HEK293 (cell line): ENCODE measurements at regions not wholly inside any gene's neighbourhood (a gene's known extent, or its start where the extent isn't known, plus 50 kb on each side); places are given as distances from the start of the nearest gene placed in this dataset.

ENCODE experiments used
- CTCF ChIA-PET: fragments of 350-600 bp; formaldehyde crosslinking; extraction: SDS; loops from one replicate; lab custom pipeline; 2021; ENCODE audit warnings: antibody characterized with exemption; lab: Yijun Ruan, JAX
- POLR2A ChIA-PET: fragments of 300-600 bp; formaldehyde crosslinking; extraction: SDS; loops from one replicate; lab custom pipeline; 2020; ENCODE audit warnings: antibody characterized with exemption, inconsistent platforms; lab: Yijun Ruan, JAX
- H3K27ac ChIP-seq: fragments of 200-500 bp; sonication (Bioruptor generic); 2 replicates; pipeline ENCODE4 v1.5.1; 2014; ENCODE audit warnings: low read depth, low read length, control low read depth, inconsistent platforms; ENCODE audit errors: extremely low read depth
- H3K36me3 ChIP-seq, 2 experiments: fragments of 200-500 bp in 1 of 2; sonication (Bioruptor generic) in 1 of 2; 1 replicate in 1 of 2; 2 replicates in 1 of 2; pipeline ENCODE4 v1.5.1; 2014 to 2017; ENCODE audit warnings: inconsistent platforms in 2 of 2, low read length in 2 of 2; ENCODE audit not compliant: control insufficient read depth in 2 of 2, insufficient read depth in 1 of 2
- H3K4me1 ChIP-seq: fragments of 200-500 bp; sonication (Bioruptor generic); 2 replicates; pipeline ENCODE4 v1.5.1; 2014; ENCODE audit warnings: mild to moderate bottlenecking, low read length, inconsistent platforms; ENCODE audit not compliant: control insufficient read depth, insufficient read depth
- H3K4me3 ChIP-seq: 2 replicates; pipeline ENCODE4 v1.5.1; 2011; ENCODE audit warnings: low read depth, mild to moderate bottlenecking, control low read depth, low read length, moderate library complexity
- H3K9me3 ChIP-seq: fragments of 200-500 bp; sonication (Bioruptor generic); 2 replicates; pipeline ENCODE4 v1.5.1; 2014; ENCODE audit warnings: low read depth, low read length, inconsistent platforms; ENCODE audit not compliant: control insufficient read depth, insufficient read depth
- BCL11B ChIP-seq: fragments of 450-650 bp; formaldehyde crosslinking; IDR thresholded peaks from 2 replicates; pipeline ENCODE4 v1.5.1; 2016; ENCODE audit warnings: low read depth, missing biosample characterization, missing genetic modification characterization
- KLF7 ChIP-seq: fragments of 450-650 bp; formaldehyde crosslinking; IDR thresholded peaks from 2 replicates; pipeline ENCODE4 v1.5.1; 2016; ENCODE audit warnings: missing biosample characterization, missing genetic modification characterization, borderline replicate concordance
- MYNN ChIP-seq: fragments of 450-650 bp; formaldehyde crosslinking; IDR thresholded peaks from 2 replicates; pipeline ENCODE4 v1.5.1; 2016; ENCODE audit warnings: missing biosample characterization, missing genetic modification characterization, borderline replicate concordance
- REPIN1 ChIP-seq: fragments of 450-650 bp; formaldehyde crosslinking; IDR thresholded peaks from 2 replicates; pipeline ENCODE4 v1.5.1; 2017; ENCODE audit warnings: missing biosample characterization, missing genetic modification characterization, low read depth
- ZBTB20 ChIP-seq: fragments of 450-650 bp; formaldehyde crosslinking; IDR thresholded peaks from 2 replicates; pipeline ENCODE4 v1.5.1; 2016; ENCODE audit warnings: missing biosample characterization, missing genetic modification characterization
- ZFP69B ChIP-seq: fragments of 450-650 bp; formaldehyde crosslinking; IDR thresholded peaks from 2 replicates; pipeline ENCODE4 v1.5.1; 2016; ENCODE audit warnings: missing biosample characterization, missing genetic modification characterization
- ZIC2 ChIP-seq: fragments of 450-650 bp; formaldehyde crosslinking; IDR thresholded peaks from 2 replicates; pipeline ENCODE4 v1.5.1; 2016; ENCODE audit warnings: missing biosample characterization, missing genetic modification characterization
- ZNF112 ChIP-seq: fragments of 450-650 bp; formaldehyde crosslinking; IDR thresholded peaks from 2 replicates; pipeline ENCODE4 v1.5.0; 2017; ENCODE audit warnings: missing biosample characterization, missing genetic modification characterization
- ZNF24 ChIP-seq: fragments of 450-650 bp; formaldehyde crosslinking; IDR thresholded peaks from 2 replicates; pipeline ENCODE4 v1.5.1; 2016; ENCODE audit warnings: missing biosample characterization, missing genetic modification characterization
- ZNF311 ChIP-seq: fragments of 450-650 bp; formaldehyde crosslinking; IDR thresholded peaks from 2 replicates; pipeline ENCODE4 v1.5.1; 2017; ENCODE audit warnings: missing biosample characterization, missing genetic modification characterization, borderline replicate concordance
- ZNF341 ChIP-seq: fragments of 450-650 bp; formaldehyde crosslinking; IDR thresholded peaks from 2 replicates; pipeline ENCODE4; 2016; ENCODE audit warnings: low read depth, missing biosample characterization, missing genetic modification characterization
- ZNF391 ChIP-seq: fragments of 450-650 bp; formaldehyde crosslinking; IDR thresholded peaks from 2 replicates; pipeline ENCODE4 v1.5.1; 2016; ENCODE audit warnings: low read depth, missing biosample characterization, missing genetic modification characterization, borderline replicate concordance
- ZNF433 ChIP-seq: fragments of 450-650 bp; formaldehyde crosslinking; IDR thresholded peaks from 2 replicates; pipeline ENCODE4 v1.5.1; 2016; ENCODE audit warnings: missing biosample characterization, missing genetic modification characterization, low read depth
- ZNF548 ChIP-seq: fragments of 450-650 bp; formaldehyde crosslinking; IDR thresholded peaks from 2 replicates; pipeline ENCODE4 v1.5.1; 2016; ENCODE audit warnings: missing biosample characterization, missing genetic modification characterization
- ZNF558 ChIP-seq: fragments of 450-650 bp; formaldehyde crosslinking; IDR thresholded peaks from 2 replicates; pipeline ENCODE4 v1.5.1; 2016; ENCODE audit warnings: missing biosample characterization, missing genetic modification characterization
- ZNF621 ChIP-seq: fragments of 450-650 bp; formaldehyde crosslinking; IDR thresholded peaks from 2 replicates; pipeline ENCODE4 v1.5.1; 2017; ENCODE audit warnings: missing biosample characterization, missing genetic modification characterization
- ZNF768 ChIP-seq: fragments of 450-650 bp; formaldehyde crosslinking; IDR thresholded peaks from 2 replicates; pipeline ENCODE4 v1.5.1; 2018; ENCODE audit warnings: missing biosample characterization, mild to moderate bottlenecking, missing genetic modification characterization
- ZNF843 ChIP-seq: fragments of 450-650 bp; formaldehyde crosslinking; IDR thresholded peaks from 2 replicates; pipeline ENCODE4 v1.5.1; 2016; ENCODE audit warnings: missing biosample characterization, missing genetic modification characterization
- TF ChIP-seq, protein P1 (sequence below): fragments of 450-650 bp; formaldehyde crosslinking; IDR thresholded peaks from 2 replicates; pipeline ENCODE4 v1.5.1; 2016; ENCODE audit warnings: missing biosample characterization, missing genetic modification characterization
- TF ChIP-seq, protein P2 (sequence below): fragments of 450-650 bp; formaldehyde crosslinking; IDR thresholded peaks from 2 replicates; pipeline ENCODE4 v1.5.1; 2016; ENCODE audit warnings: missing biosample characterization, missing genetic modification characterization
- TF ChIP-seq, protein P3 (sequence below): fragments of 450-650 bp; formaldehyde crosslinking; IDR thresholded peaks from 2 replicates; pipeline ENCODE4 v1.5.1; 2017; ENCODE audit warnings: missing biosample characterization, missing genetic modification characterization

DNA sequence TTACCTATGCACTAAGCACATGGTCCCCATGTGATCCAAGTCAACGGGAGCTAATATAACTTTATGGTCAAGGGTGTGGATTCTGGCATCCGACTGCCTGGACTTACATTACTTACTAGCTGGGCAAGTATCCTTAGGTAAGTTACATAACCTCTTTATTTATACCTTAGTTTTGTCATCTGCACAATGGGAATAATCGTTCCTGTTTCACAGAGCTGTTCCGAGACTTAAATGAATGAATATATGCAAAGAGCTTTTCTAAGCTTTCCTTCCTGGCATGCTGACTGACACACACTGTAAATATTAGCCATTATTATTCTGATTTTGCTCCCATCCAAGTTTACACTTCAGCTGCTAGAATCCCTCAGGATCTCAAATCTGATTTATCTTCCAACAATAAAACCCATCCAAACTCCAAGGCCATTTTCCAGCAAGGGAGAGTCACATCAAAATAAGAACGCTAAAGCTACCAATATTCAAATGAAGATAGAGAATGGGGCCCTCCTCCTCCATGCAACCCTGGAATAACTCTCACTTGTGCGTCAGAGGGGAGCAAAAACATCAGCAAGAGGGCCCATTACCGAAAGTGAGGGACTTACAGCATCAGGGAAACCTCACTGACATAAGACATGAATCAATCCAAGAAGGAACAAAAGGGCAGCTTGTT is 115.6 kb upstream of the KAZN start:
- no peaks in the 10 kb centered on the region for H3K4me1 ChIP-seq
- ChIA-PET CTCF (no interaction called here), POLR2A (no interaction called here)
- no peaks in the 10 kb centered on the region for H3K36me3 ChIP-seq
- TF ChIP-seq ZIC2 (tag by site-specific recombination) (no peak), KLF7 (tag by site-specific recombination) (no peak), ZNF112 (no peak), ZNF558 (tag by site-specific recombination) (no peak), ZNF24 (tag by site-specific recombination) (no peak), ZNF548 (tag by site-specific recombination) (no peak), ZNF341 (tag by site-specific recombination) (no peak), ZBTB20 (tag by site-specific recombination) (no peak), ZNF621 (tag by site-specific recombination) (no peak)
- H3K4me3 ChIP-seq, result no peak overlapping the region
- H3K9me3 ChIP-seq, result no peaks in the 10 kb centered on the region
- H3K27ac ChIP-seq, result no peak overlapping the region

DNA sequence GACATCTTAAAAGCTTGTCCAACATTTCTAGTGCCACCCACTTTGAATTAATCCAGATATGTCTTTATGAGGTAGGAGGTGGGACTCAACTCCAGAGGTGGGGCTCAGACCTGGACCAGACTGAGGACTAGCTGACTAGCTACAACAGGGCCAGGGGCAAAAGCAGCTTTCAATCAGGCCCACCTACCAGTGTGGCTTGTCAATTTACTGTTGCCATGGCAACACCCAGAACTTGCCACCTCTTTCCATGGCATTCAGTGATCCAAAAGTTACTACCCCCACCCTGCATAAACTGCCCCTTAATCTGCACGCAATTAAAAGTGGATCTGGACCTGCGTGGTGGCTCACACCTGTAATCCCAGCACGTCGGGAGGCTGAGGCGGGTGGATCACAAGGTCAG is 113.2 kb upstream of the KAZN start:
- H3K4me1 ChIP-seq, result no peaks in the 10 kb centered on the region
- ChIA-PET POLR2A (no interaction called here), CTCF (no interaction called here)
- no peak overlapping the region for H3K27ac ChIP-seq
- TF ChIP-seq ZNF433 (tag by site-specific recombination), result no peak
- no peak for TF ChIP-seq ZNF768
- TF ChIP-seq, protein P1, sequence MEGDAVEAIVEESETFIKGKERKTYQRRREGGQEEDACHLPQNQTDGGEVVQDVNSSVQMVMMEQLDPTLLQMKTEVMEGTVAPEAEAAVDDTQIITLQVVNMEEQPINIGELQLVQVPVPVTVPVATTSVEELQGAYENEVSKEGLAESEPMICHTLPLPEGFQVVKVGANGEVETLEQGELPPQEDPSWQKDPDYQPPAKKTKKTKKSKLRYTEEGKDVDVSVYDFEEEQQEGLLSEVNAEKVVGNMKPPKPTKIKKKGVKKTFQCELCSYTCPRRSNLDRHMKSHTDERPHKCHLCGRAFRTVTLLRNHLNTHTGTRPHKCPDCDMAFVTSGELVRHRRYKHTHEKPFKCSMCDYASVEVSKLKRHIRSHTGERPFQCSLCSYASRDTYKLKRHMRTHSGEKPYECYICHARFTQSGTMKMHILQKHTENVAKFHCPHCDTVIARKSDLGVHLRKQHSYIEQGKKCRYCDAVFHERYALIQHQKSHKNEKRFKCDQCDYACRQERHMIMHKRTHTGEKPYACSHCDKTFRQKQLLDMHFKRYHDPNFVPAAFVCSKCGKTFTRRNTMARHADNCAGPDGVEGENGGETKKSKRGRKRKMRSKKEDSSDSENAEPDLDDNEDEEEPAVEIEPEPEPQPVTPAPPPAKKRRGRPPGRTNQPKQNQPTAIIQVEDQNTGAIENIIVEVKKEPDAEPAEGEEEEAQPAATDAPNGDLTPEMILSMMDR, result no peak
- TF ChIP-seq BCL11B (tag by site-specific recombination), result no peak
- TF ChIP-seq KLF7 (tag by site-specific recombination), result no peak
- no peak for TF ChIP-seq ZNF843 (tag by site-specific recombination)
- no peak for TF ChIP-seq ZNF391 (tag by site-specific recombination)
- no peak for TF ChIP-seq ZFP69B (tag by site-specific recombination)
- TF ChIP-seq REPIN1 (tag by site-specific recombination), result no peak
- TF ChIP-seq, protein P2, sequence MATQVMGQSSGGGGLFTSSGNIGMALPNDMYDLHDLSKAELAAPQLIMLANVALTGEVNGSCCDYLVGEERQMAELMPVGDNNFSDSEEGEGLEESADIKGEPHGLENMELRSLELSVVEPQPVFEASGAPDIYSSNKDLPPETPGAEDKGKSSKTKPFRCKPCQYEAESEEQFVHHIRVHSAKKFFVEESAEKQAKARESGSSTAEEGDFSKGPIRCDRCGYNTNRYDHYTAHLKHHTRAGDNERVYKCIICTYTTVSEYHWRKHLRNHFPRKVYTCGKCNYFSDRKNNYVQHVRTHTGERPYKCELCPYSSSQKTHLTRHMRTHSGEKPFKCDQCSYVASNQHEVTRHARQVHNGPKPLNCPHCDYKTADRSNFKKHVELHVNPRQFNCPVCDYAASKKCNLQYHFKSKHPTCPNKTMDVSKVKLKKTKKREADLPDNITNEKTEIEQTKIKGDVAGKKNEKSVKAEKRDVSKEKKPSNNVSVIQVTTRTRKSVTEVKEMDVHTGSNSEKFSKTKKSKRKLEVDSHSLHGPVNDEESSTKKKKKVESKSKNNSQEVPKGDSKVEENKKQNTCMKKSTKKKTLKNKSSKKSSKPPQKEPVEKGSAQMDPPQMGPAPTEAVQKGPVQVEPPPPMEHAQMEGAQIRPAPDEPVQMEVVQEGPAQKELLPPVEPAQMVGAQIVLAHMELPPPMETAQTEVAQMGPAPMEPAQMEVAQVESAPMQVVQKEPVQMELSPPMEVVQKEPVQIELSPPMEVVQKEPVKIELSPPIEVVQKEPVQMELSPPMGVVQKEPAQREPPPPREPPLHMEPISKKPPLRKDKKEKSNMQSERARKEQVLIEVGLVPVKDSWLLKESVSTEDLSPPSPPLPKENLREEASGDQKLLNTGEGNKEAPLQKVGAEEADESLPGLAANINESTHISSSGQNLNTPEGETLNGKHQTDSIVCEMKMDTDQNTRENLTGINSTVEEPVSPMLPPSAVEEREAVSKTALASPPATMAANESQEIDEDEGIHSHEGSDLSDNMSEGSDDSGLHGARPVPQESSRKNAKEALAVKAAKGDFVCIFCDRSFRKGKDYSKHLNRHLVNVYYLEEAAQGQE, result no peak
- no peak for TF ChIP-seq MYNN
- TF ChIP-seq, protein P3, sequence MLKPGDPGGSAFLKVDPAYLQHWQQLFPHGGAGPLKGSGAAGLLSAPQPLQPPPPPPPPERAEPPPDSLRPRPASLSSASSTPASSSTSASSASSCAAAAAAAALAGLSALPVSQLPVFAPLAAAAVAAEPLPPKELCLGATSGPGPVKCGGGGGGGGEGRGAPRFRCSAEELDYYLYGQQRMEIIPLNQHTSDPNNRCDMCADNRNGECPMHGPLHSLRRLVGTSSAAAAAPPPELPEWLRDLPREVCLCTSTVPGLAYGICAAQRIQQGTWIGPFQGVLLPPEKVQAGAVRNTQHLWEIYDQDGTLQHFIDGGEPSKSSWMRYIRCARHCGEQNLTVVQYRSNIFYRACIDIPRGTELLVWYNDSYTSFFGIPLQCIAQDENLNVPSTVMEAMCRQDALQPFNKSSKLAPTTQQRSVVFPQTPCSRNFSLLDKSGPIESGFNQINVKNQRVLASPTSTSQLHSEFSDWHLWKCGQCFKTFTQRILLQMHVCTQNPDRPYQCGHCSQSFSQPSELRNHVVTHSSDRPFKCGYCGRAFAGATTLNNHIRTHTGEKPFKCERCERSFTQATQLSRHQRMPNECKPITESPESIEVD (tag by site-specific recombination), result no peak
- TF ChIP-seq ZNF311, result no peak
- no peaks in the 10 kb centered on the region for H3K36me3 ChIP-seq
- no peaks in the 10 kb centered on the region for H3K9me3 ChIP-seq
- H3K4me3 ChIP-seq, result no peak overlapping the region
